WTC11 (cell line): ENCODE measurements at regions not wholly inside any gene's neighbourhood (a gene's known extent, or its start where the extent isn't known, plus 50 kb on each side); places are given as distances from the start of the nearest gene placed in this dataset.

ENCODE experiments used
- ATAC-seq: fragments of 200-7000 bp; cut with Tn5 transposase; 2 replicates; pipeline ENCODE4 v1.10.0; 2021; ENCODE audit warnings: mild to moderate bottlenecking, moderate library complexity
- CTCF ChIA-PET: fragments of 300-600 bp; sonication (Branson Sonifier 250); formaldehyde crosslinking; loops from one replicate; lab custom pipeline; 2021; ENCODE audit warnings: antibody characterized with exemption; lab: Charles Lee
- POLR2A ChIA-PET: fragments of 350-600 bp; sonication (Branson Sonifier 250); formaldehyde crosslinking; loops from one replicate; lab custom pipeline; 2021; ENCODE audit warnings: antibody characterized with exemption; lab: Charles Lee
- DNase-seq: peaks from one replicate; pipeline ENCODE4 v3.0.0; 2021; ENCODE audit warnings: low spot score
- H3K27ac Mint-ChIP-seq: 2 replicates; pipeline ENCODE4 v1.8.0; 2021; ENCODE audit warnings: mixed read lengths
- H3K27me3 Mint-ChIP-seq: 2 replicates; pipeline ENCODE4 v1.8.0; 2021; ENCODE audit warnings: low read depth, mild to moderate bottlenecking, moderate library complexity, mixed read lengths
- H3K36me3 Mint-ChIP-seq: 2 replicates; pipeline ENCODE4 v1.8.0; 2021; ENCODE audit warnings: mixed read lengths
- H3K4me1 Mint-ChIP-seq: 2 replicates; pipeline ENCODE4 v1.8.0; 2022; ENCODE audit warnings: mixed read lengths
- H3K4me3 Mint-ChIP-seq: 2 replicates; pipeline ENCODE4 v1.8.0; 2021; ENCODE audit warnings: mild to moderate bottlenecking, moderate library complexity, mixed read lengths
- H3K9me3 Mint-ChIP-seq: 2 replicates; pipeline ENCODE4 v1.8.0; 2021; ENCODE audit warnings: mixed read lengths
- ATF1 ChIP-seq: sonication (generic); formaldehyde crosslinking; IDR thresholded peaks from 2 replicates; pipeline ENCODE4 v1.8.1; 2023; ENCODE audit warnings: mild to moderate bottlenecking, moderate library complexity, missing genetic modification reagents
- CREB1 ChIP-seq: sonication (generic); formaldehyde crosslinking; IDR thresholded peaks from 2 replicates; pipeline ENCODE4 v1.8.0; 2023; ENCODE audit warnings: mild to moderate bottlenecking, missing genetic modification reagents
- EMX1 ChIP-seq: fragments of 250-450 bp; sonication (Bioruptor Pico); IDR thresholded peaks from 2 replicates; pipeline ENCODE4 v1.8.0; 2021; ENCODE audit warnings: mild to moderate bottlenecking
- ESRRA ChIP-seq: sonication (generic); formaldehyde crosslinking; IDR thresholded peaks from 2 replicates; pipeline ENCODE4 v1.8.1; 2022; ENCODE audit warnings: mild to moderate bottlenecking, missing genetic modification reagents, borderline replicate concordance
- FOXP1 ChIP-seq: sonication (generic); formaldehyde crosslinking; IDR thresholded peaks from 2 replicates; pipeline ENCODE4 v1.8.0; 2022; ENCODE audit warnings: missing genetic modification reagents, mild to moderate bottlenecking, moderate library complexity, borderline replicate concordance
- HMGA2 ChIP-seq: fragments of 250-450 bp; sonication (Bioruptor Pico); IDR thresholded peaks from 2 replicates; pipeline ENCODE4 v1.4.0; 2021; ENCODE audit warnings: mild to moderate bottlenecking, moderate library complexity
- JAZF1 ChIP-seq: fragments of 250-450 bp; sonication (Bioruptor Pico); IDR thresholded peaks from 2 replicates; pipeline ENCODE4 v1.9.0; 2021; ENCODE audit warnings: moderate library complexity, mild to moderate bottlenecking, inconsistent platforms
- KAT7 ChIP-seq: sonication (generic); formaldehyde crosslinking; IDR thresholded peaks from 2 replicates; pipeline ENCODE4 v1.8.1; 2023; ENCODE audit warnings: missing genetic modification reagents, mild to moderate bottlenecking, borderline replicate concordance
- NFE2L1 ChIP-seq: sonication (generic); formaldehyde crosslinking; IDR thresholded peaks from 2 replicates; pipeline ENCODE4 v1.8.1; 2023; ENCODE audit warnings: missing genetic modification reagents
- NR1H2 ChIP-seq: sonication (generic); formaldehyde crosslinking; IDR thresholded peaks from 2 replicates; pipeline ENCODE4 v1.9.0; 2021; ENCODE audit warnings: mild to moderate bottlenecking, moderate library complexity, missing genetic modification reagents
- NR3C1 ChIP-seq: sonication (generic); formaldehyde crosslinking; conservative IDR thresholded peaks from 2 replicates; pipeline ENCODE4 v1.8.1; 2023; ENCODE audit warnings: low read depth, mild to moderate bottlenecking, missing genetic modification reagents
- RELA ChIP-seq: sonication (generic); formaldehyde crosslinking; IDR thresholded peaks from 2 replicates; pipeline ENCODE4 v1.8.1; 2022; ENCODE audit warnings: missing genetic modification reagents, mild to moderate bottlenecking, borderline replicate concordance
- TCF7 ChIP-seq: sonication (generic); formaldehyde crosslinking; IDR thresholded peaks from 2 replicates; pipeline ENCODE4 v1.8.0; 2022; ENCODE audit warnings: mild to moderate bottlenecking, low read depth, missing genetic modification reagents, moderate library complexity
- ZNF219 ChIP-seq: sonication (generic); formaldehyde crosslinking; IDR thresholded peaks from 2 replicates; pipeline ENCODE4 v1.8.0; 2023; ENCODE audit warnings: missing genetic modification reagents, mild to moderate bottlenecking, borderline replicate concordance
- ZNF232 ChIP-seq: sonication (generic); formaldehyde crosslinking; IDR thresholded peaks from 2 replicates; pipeline ENCODE4 v1.8.0; 2022; ENCODE audit warnings: mild to moderate bottlenecking, missing genetic modification reagents
- TF ChIP-seq, protein P1 (sequence below): sonication (generic); formaldehyde crosslinking; IDR thresholded peaks from 2 replicates; pipeline ENCODE4 v1.8.0; 2022; ENCODE audit warnings: mild to moderate bottlenecking, missing genetic modification reagents
- TF ChIP-seq, protein P2 (sequence below): sonication (generic); formaldehyde crosslinking; IDR thresholded peaks from 2 replicates; pipeline ENCODE4 v1.8.1; 2022; ENCODE audit warnings: missing genetic modification reagents, borderline replicate concordance
- TF ChIP-seq, protein P3 (sequence below): sonication (generic); formaldehyde crosslinking; IDR thresholded peaks from 2 replicates; pipeline ENCODE4 v1.8.1; 2022; ENCODE audit warnings: mild to moderate bottlenecking, moderate library complexity, missing genetic modification reagents
- TF ChIP-seq, protein P4 (sequence below): fragments of 250-450 bp; sonication (Bioruptor Pico); IDR thresholded peaks from 2 replicates; pipeline ENCODE4 v1.9.0; 2021; ENCODE audit warnings: moderate library complexity, mild to moderate bottlenecking, inconsistent platforms, borderline replicate concordance
- TF ChIP-seq, protein P5 (sequence below): sonication (generic); formaldehyde crosslinking; IDR thresholded peaks from 2 replicates; pipeline ENCODE4 v1.8.1; 2023; ENCODE audit warnings: mild to moderate bottlenecking, missing genetic modification reagents, moderate library complexity

DNA sequence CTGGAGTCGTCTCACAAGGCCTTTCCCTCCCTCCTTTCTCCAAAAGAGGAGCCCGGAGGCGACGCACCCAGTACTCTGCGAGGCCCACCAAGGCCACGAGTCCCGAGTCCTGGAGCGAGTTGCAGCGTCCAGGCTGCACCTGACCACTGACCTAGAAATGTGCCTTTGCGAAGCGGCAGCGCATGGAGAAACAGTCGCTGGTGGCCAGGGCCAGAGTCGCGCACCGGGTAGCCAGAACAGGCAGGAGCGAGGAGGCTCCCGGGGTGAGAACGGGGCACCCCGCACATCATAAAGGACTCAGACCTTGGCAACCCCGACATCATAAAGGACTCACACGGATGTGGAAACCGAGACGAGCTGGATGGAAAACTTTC is 318.4 kb downstream of the FAM72C start:
- TF ChIP-seq FOXP1 (CRISPR knock-in tag), result no peak
- TF ChIP-seq TCF7 (CRISPR knock-in tag), result no peak
- TF ChIP-seq ESRRA, result no peak
- no peak for TF ChIP-seq CREB1 (CRISPR knock-in tag)
- no peak for TF ChIP-seq ZNF232 (CRISPR knock-in tag)
- TF ChIP-seq ZNF219 (CRISPR knock-in tag), result no peak
- no peak for TF ChIP-seq NR1H2 (CRISPR knock-in tag)
- TF ChIP-seq, protein P1, sequence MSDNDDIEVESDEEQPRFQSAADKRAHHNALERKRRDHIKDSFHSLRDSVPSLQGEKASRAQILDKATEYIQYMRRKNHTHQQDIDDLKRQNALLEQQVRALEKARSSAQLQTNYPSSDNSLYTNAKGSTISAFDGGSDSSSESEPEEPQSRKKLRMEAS (CRISPR knock-in tag), result no peak
- TF ChIP-seq KAT7, result no peak
- TF ChIP-seq, protein P2, sequence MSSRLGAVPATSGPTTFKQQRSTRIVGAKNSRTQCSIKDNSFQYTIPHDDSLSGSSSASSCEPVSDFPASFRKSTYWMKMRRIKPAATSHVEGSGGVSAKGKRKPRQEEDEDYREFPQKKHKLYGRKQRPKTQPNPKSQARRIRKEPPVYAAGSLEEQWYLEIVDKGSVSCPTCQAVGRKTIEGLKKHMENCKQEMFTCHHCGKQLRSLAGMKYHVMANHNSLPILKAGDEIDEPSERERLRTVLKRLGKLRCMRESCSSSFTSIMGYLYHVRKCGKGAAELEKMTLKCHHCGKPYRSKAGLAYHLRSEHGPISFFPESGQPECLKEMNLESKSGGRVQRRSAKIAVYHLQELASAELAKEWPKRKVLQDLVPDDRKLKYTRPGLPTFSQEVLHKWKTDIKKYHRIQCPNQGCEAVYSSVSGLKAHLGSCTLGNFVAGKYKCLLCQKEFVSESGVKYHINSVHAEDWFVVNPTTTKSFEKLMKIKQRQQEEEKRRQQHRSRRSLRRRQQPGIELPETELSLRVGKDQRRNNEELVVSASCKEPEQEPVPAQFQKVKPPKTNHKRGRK (CRISPR knock-in tag), result no peak
- TF ChIP-seq NFE2L1, result no peak
- no peak for TF ChIP-seq ATF1
- TF ChIP-seq JAZF1, result no peak
- TF ChIP-seq, protein P3, sequence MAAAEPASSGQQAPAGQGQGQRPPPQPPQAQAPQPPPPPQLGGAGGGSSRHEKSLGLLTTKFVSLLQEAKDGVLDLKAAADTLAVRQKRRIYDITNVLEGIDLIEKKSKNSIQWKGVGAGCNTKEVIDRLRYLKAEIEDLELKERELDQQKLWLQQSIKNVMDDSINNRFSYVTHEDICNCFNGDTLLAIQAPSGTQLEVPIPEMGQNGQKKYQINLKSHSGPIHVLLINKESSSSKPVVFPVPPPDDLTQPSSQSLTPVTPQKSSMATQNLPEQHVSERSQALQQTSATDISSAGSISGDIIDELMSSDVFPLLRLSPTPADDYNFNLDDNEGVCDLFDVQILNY (CRISPR knock-in tag), result no peak
- TF ChIP-seq, protein P4, sequence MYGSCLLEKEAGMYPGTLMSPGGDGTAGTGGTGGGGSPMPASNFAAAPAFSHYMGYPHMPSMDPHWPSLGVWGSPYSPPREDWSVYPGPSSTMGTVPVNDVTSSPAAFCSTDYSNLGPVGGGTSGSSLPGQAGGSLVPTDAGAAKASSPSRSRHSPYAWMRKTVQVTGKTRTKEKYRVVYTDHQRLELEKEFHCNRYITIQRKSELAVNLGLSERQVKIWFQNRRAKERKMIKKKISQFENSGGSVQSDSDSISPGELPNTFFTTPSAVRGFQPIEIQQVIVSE (CRISPR knock-in tag), result no peak
- no peak for TF ChIP-seq RELA
- no peak for TF ChIP-seq HMGA2
- TF ChIP-seq, protein P5, sequence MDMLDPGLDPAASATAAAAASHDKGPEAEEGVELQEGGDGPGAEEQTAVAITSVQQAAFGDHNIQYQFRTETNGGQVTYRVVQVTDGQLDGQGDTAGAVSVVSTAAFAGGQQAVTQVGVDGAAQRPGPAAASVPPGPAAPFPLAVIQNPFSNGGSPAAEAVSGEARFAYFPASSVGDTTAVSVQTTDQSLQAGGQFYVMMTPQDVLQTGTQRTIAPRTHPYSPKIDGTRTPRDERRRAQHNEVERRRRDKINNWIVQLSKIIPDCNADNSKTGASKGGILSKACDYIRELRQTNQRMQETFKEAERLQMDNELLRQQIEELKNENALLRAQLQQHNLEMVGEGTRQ (CRISPR knock-in tag), result no peak

DNA sequence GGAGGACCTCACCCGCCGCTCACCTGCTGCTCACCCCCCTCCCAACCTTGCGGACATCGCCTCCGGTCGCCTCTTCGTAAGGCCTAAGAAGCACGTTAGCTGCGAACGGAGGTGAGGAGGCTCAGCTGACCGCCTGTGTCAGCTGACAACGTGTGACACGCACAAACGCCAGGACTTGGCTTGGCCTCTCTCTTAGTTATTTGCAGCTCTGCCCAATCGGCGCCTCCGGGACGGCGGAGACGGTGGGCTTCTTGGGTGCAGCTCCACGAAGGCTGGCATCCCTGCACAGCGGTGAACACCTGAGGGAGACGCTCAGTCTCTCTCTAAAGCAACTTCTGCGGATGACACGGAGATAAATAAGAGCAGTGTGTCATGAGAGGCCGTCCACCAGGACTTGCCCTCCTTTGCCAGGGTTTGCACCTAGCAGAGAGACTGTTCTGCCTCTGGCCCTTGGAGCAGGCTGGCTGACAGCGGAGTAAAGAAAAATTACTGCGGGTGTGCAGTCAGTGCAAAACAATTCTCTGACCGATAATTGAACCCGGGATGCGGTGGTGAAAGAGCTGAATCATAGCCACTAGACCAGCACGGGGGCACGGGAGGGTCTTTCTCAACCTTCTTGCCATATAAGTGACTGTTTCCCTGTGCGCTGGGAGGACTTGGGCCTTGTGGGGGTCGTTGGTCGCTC is 318.9 kb downstream of the FAM72C start:
- peaks cover 55% of the 10 kb centered on the region for H3K27me3 Mint-ChIP-seq
- H3K4me3 Mint-ChIP-seq, result no peak overlapping the region
- ChIA-PET CTCF (no interaction called here), POLR2A (no interaction called here)
- no peak overlapping the region for H3K27ac Mint-ChIP-seq
- no peaks in the 10 kb centered on the region for H3K4me1 Mint-ChIP-seq
- no peak for ATAC-seq
- TF ChIP-seq, protein P4 (CRISPR knock-in tag), result no peak
- no peak for TF ChIP-seq NR3C1 (CRISPR knock-in tag)
- no peak for TF ChIP-seq EMX1 (CRISPR knock-in tag)
- no peak for DNase-seq
- peaks cover 81% of the 10 kb centered on the region for H3K36me3 Mint-ChIP-seq
- peaks cover 86% of the 10 kb centered on the region for H3K9me3 Mint-ChIP-seq

More for the DNA sequence above, 318.4 kb downstream of the FAM72C start:
- Mint-ChIP-seq H3K4me1 (no peaks in the 10 kb centered on the region), H3K36me3 (peaks cover 81% of the 10 kb centered on the region), H3K27me3 (peaks cover 57% of the 10 kb centered on the region), H3K27ac (no peak overlapping the region), H3K9me3 (peaks cover 87% of the 10 kb centered on the region), H3K4me3 (no peak overlapping the region)
- ChIA-PET POLR2A (no interaction called here), CTCF (no interaction called here)
- DNase-seq (no peak), ATAC-seq (no peak)
